ENCODE measurements at regions not wholly inside any gene's neighbourhood (a gene's known extent, or its start where the extent isn't known, plus 50 kb on each side); places are given as distances from the start of the nearest gene placed in this dataset.

DNA sequence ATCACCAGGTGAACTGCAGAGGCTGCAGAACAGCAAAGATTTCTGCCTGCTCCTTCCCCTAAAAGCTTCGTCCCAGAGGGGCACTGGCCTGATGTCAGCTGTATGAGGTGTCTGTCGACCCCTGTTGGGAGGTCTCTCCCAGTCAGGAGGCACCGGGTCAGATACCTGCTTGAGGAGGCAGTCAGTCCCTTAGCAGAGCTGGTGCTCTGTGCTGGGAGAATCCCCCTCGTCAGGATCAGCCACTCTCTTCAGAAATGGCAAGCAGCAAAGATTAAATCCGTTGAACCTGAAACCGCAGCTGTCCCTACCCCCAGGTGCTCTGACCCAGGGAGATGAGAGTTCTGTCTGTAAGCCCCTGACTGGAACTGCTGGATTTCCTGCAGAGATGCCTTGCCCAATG is 1166.3 kb upstream of the ADGRL3 start:
- Histone ChIP-seq H3K4ac (ENCODE audit: low read depth, low read length) (no peak overlapping the region), H4K8ac (replicated peaks; ENCODE audit: insufficient read length, low read depth, low read length) (no peak overlapping the region), H3K23ac (ENCODE audit: insufficient read length, low read depth, low read length) (no peak overlapping the region), H3K27me3 (ENCODE audit: insufficient read depth, low read length) (no peaks in the 10 kb centered on the region), H3K4me2 (ENCODE audit: insufficient read depth, insufficient read length, low read length) (no peak overlapping the region), H2BK15ac (ENCODE audit: low read depth, low read length) (no peak overlapping the region), H4K5ac (ENCODE audit: insufficient read length, low read depth, low read length) (no peak overlapping the region), H3K27ac (ENCODE audit: insufficient read length, low read depth, low read length) (no peak overlapping the region), H2AK5ac (ENCODE audit: insufficient read length, low read length) (no peak overlapping the region), H3K9ac (ENCODE audit: extremely low read depth, insufficient read length, low read length) (no peak overlapping the region), H3K79me1 (ENCODE audit: insufficient read depth, low read depth, low read length, poor library complexity, severe bottlenecking) (no peaks in the 10 kb centered on the region), H3K18ac (ENCODE audit: insufficient read length, low read depth, low read length) (no peak overlapping the region), H3K23me2 (ENCODE audit: insufficient read length, low read depth, low read length, poor library complexity, severe bottlenecking) (no peaks in the 10 kb centered on the region), H2BK12ac (ENCODE audit: insufficient read length, low read depth, low read length) (no peak overlapping the region), H3T11ph (ENCODE audit: low read length) (no peak overlapping the region), H2BK5ac (ENCODE audit: insufficient read length, low read length) (no peak overlapping the region), H4K20me1 (ENCODE audit: control insufficient read depth, insufficient read depth, insufficient read length) (no peaks in the 10 kb centered on the region), H3K14ac (ENCODE audit: insufficient read depth, low read length) (no peak overlapping the region), H2AFZ (ENCODE audit: low read length) (peak overlapping the region; percentile 36), H3K9me3 (ENCODE audit: control insufficient read depth, low read depth, low read length) (no peaks in the 10 kb centered on the region), H2BK20ac (ENCODE audit: low read depth, low read length, poor library complexity, severe bottlenecking) (no peak overlapping the region), H2BK120ac (ENCODE audit: low read depth, low read length, poor library complexity, severe bottlenecking) (no peak overlapping the region), H4K91ac (ENCODE audit: insufficient read length, low read depth, low read length) (no peak overlapping the region), H3K4me1 (ENCODE audit: insufficient read depth, low read length) (0 out of 2 replicates have a peak, but pooled peaks cover 5% of the 10 kb centered on the region), H3K79me2 (ENCODE audit: insufficient read depth, low read length) (no peaks in the 10 kb centered on the region), H3K56ac (ENCODE audit: insufficient read length, low read depth, low read length) (no peak overlapping the region)
- no peaks in the 10 kb centered on the region for H3K36me3 Mint-ChIP-seq (ENCODE audit: insufficient read depth in 1 of 3, low read depth in 3 of 3)
- no peak overlapping the region for H3K4me3 Mint-ChIP-seq
- peak overlapping the region in 1 of 3 experiments; percentile 89; a peak in 2 of 7 replicates for H3K27ac Mint-ChIP-seq
- H3K27me3 Mint-ChIP-seq (ENCODE audit: low read depth), result no peaks in the 10 kb centered on the region
- no peak for DNase-seq
- TF ChIP-seq, protein P1, sequence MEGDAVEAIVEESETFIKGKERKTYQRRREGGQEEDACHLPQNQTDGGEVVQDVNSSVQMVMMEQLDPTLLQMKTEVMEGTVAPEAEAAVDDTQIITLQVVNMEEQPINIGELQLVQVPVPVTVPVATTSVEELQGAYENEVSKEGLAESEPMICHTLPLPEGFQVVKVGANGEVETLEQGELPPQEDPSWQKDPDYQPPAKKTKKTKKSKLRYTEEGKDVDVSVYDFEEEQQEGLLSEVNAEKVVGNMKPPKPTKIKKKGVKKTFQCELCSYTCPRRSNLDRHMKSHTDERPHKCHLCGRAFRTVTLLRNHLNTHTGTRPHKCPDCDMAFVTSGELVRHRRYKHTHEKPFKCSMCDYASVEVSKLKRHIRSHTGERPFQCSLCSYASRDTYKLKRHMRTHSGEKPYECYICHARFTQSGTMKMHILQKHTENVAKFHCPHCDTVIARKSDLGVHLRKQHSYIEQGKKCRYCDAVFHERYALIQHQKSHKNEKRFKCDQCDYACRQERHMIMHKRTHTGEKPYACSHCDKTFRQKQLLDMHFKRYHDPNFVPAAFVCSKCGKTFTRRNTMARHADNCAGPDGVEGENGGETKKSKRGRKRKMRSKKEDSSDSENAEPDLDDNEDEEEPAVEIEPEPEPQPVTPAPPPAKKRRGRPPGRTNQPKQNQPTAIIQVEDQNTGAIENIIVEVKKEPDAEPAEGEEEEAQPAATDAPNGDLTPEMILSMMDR (conservative IDR thresholded peaks at IDR 0.05), result no peak
- no CpG with 5 or more reads among the region's 6 CpGs for WGBS (ENCODE audit: extremely low coverage, insufficient read length, low lambda C conversion rate)
- peaks cover 7% of the 10 kb centered on the region in 2 experiments for H3K4me1 Mint-ChIP-seq
- no peaks in the 10 kb centered on the region for H3K9me3 Mint-ChIP-seq

Measured in H9 (cell line).